MG63 (cell line): ENCODE measurements at regions not wholly inside any gene's neighbourhood (a gene's known extent, or its start where the extent isn't known, plus 50 kb on each side); places are given as distances from the start of the nearest gene placed in this dataset.
"Not testable (repeated sequence)": the region's sequence is repeated elsewhere in the genome, so short reads cannot be mapped to it uniquely, and the experiment has no call there.

Experiments
- DNase-seq: peaks from one replicate; pipeline ENCODE4 v3.0.0-alpha.2; 2020
- H3K27me3 ChIP-seq: fragments of 250-450 bp; sonication (Bioruptor Pico); 2 replicates; pipeline ENCODE4 v1.5.1; 2020; ENCODE audit warnings: mild to moderate bottlenecking, moderate library complexity
- H3K36me3 ChIP-seq: fragments of 250-450 bp; sonication (Bioruptor Pico); 2 replicates; pipeline ENCODE4 v1.5.1; 2020; ENCODE audit warnings: mild to moderate bottlenecking, moderate library complexity
- H3K4me3 ChIP-seq: fragments of 250-450 bp; sonication (Bioruptor Pico); 2 replicates; pipeline ENCODE4 v1.5.1; 2020; ENCODE audit warnings: mild to moderate bottlenecking, moderate library complexity
- H3K9me3 ChIP-seq: fragments of 250-450 bp; sonication (Bioruptor Pico); 2 replicates; pipeline ENCODE4 v1.5.1; 2020; ENCODE audit warnings: mild to moderate bottlenecking, moderate library complexity

GRCh38 chr20:55540486-55540885 is 464.8 kb downstream of the CBLN4 start:
- no peak for DNase-seq
- no peaks in the 10 kb centered on the region for H3K36me3 ChIP-seq
- no peak overlapping the region for H3K4me3 ChIP-seq
- no peaks in the 10 kb centered on the region for H3K27me3 ChIP-seq
- H3K9me3 ChIP-seq, result no peaks in the 10 kb centered on the region

GRCh38 chr20:55540013-55540412 is 465.3 kb downstream of the CBLN4 start:
- DNase-seq, result no peak
- H3K4me3 ChIP-seq, result no peak overlapping the region
- no peaks in the 10 kb centered on the region for H3K27me3 ChIP-seq
- no peaks in the 10 kb centered on the region for H3K9me3 ChIP-seq
- no peaks in the 10 kb centered on the region for H3K36me3 ChIP-seq

DNA sequence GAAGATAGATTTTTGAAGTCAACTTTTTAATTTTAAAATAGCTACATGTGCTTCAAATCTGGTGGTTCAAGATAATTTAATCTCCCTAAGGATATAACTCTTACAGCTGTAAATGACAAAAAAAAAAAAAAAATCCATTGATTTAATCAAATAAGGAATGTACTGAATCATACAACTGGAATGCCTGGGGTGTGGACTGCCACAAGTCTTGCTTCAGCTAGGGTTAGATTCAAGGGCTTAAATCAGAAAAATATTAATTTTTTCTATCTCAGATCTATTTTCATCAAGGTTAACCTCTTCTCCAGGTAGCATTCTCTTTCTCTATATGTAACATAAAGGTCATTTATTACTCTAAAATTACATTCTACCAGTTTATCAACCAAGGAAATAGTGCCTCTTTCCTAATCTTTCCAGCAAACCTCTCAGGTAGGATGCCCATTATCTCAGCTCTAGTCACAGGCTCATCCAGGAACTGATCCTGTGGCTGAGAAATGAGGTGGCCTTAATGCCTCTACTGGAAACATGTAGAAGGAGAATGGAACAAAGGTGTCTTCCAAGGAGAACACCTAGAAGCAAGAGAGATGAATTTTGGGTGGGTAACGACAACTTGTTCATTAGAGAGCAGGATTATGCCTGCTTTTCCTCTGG is 466.9 kb downstream of the CBLN4 start:
- DNase-seq, result no peak
- no peaks in the 10 kb centered on the region for H3K9me3 ChIP-seq
- no peaks in the 10 kb centered on the region for H3K36me3 ChIP-seq
- H3K27me3 ChIP-seq, result no peaks in the 10 kb centered on the region
- no peak overlapping the region for H3K4me3 ChIP-seq

- no peak for DNase-seq
- H3K27me3 ChIP-seq, result no peaks in the 10 kb centered on the region; the same call in 1 of the 2 replicates
- no peaks in the 10 kb centered on the region for H3K36me3 ChIP-seq
- no peak overlapping the region for H3K4me3 ChIP-seq
- H3K9me3 ChIP-seq, result no peaks in the 10 kb centered on the region
Measured at GRCh38 chr20:55535366-55535765, 470.0 kb downstream of the CBLN4 start.

GRCh38 chr20:55533632-55534031 is 471.7 kb downstream of the CBLN4 start:
- DNase-seq, result no peak
- Histone ChIP-seq H3K9me3 (no peaks in the 10 kb centered on the region), H3K4me3 (no peak overlapping the region), H3K27me3 (no peaks in the 10 kb centered on the region; the same call in 1 of the 2 replicates), H3K36me3 (no peaks in the 10 kb centered on the region)

GRCh38 chr20:55530763-55531162 is 474.6 kb downstream of the CBLN4 start:
- H3K27me3 ChIP-seq, result no peaks in the 10 kb centered on the region; the same call in 1 of the 2 replicates
- H3K36me3 ChIP-seq, result no peaks in the 10 kb centered on the region
- H3K9me3 ChIP-seq, result no peaks in the 10 kb centered on the region
- DNase-seq, result no peak
- no peak overlapping the region for H3K4me3 ChIP-seq

GRCh38 chr20:55528482-55528881 is 476.8 kb downstream of the CBLN4 start:
- Histone ChIP-seq H3K9me3 (no peaks in the 10 kb centered on the region), H3K36me3 (no peaks in the 10 kb centered on the region), H3K4me3 (no peak overlapping the region), H3K27me3 (peaks cover 2% of the 10 kb centered on the region; the same call in 1 of the 2 replicates)
- DNase-seq, result no peak

DNA sequence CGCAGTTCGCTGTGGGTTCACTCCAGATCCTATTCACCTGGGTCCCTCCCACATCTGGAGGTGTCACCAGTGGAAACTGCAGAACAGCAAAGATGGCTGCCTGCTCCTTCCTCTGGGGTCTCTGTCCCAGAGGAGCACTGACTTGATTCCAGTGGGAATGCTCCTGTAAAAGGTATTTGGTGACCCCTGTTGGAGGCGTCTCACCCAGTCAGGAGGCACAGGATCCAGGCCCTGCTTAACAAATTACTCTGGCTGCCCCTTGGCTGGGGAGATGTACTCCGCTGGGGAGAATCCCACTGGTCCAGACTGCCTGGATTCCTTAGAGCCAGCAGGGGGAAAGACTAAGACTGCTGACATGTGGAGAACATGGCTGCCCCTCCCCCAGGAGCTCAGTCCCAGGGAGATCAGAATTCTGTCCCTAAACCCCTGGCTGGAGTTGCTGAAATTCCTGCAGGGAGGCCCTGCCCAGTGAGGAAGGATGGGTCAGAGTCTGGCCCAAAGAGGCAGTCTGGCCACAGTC is 483.0 kb downstream of the CBLN4 start:
- H3K4me3 ChIP-seq, result no peak overlapping the region
- DNase-seq, result no peak
- no peaks in the 10 kb centered on the region for H3K9me3 ChIP-seq
- H3K27me3 ChIP-seq, result 0 out of 2 replicates have a peak, but pooled peaks cover 2% of the 10 kb centered on the region
- H3K36me3 ChIP-seq, result no peaks in the 10 kb centered on the region

DNA sequence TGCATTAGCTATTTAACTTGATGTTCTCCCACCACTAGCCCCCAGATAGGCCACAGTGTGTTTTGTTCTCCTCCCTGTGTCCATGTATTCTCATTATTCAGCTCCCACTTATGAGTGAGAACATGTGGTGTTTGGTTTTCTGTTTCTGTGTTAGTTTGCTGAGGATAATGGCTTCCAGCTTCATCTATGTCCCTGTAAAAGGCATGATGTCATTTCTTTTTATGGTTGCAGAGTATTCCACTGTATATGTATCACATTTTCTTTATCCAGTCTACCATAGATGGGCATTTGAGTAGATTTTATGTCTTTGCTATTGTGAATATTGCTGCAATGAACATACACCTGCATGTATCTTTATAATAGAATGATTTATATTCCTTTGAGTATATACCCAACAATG is 487.7 kb downstream of the CBLN4 start:
- H3K4me3 ChIP-seq, H3K9me3 ChIP-seq, DNase-seq, H3K36me3 ChIP-seq, H3K27me3 ChIP-seq: not testable (repeated sequence)

- DNase-seq, result no peak
- no peaks in the 10 kb centered on the region for H3K36me3 ChIP-seq
- H3K9me3 ChIP-seq, result no peaks in the 10 kb centered on the region
- no peak overlapping the region for H3K4me3 ChIP-seq
- H3K27me3 ChIP-seq, result no peaks in the 10 kb centered on the region
Measured at GRCh38 chr20:55515832-55516231, 489.5 kb downstream of the CBLN4 start.

DNA sequence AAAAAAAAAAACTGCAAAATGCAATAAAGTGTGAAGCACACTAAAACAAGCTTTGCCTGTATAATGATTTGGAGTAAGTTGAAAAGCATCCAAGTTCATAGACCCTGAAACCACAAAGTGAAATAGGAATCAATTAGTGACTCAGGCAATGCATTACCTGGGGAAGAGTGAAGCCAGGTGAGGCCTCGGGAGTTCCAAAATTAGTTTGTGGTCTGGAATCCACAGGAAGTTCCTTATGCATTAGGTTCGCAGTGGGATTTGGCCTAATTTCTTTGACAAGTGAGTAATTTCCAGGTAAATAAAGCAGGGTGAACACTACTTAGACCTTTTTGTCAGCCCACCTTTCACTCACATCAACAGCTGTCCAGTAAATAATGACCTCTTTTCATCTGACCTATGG is 490.8 kb downstream of the CBLN4 start:
- no peak overlapping the region for H3K4me3 ChIP-seq

DNA sequence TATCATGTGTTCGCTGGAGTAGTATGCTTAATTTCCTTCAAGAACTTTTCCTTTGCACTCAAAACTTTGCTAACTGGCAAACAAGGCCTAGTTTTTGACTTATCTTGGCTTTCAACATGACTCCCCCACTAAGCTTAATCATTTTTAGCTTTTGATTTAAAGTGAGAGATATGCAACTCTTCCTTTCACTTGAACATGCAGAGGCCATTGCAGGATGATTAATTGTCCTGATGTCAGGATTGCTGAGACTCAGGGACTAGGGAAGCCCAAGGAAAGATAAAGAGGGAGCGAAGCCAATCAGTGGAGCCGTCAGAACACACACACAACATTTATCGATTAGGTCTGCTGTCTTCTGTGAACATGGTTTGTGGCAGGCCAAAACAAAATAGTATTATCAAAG is 491.4 kb downstream of the CBLN4 start:
- DNase-seq, result no peak
- Histone ChIP-seq H3K36me3 (no peaks in the 10 kb centered on the region), H3K9me3 (no peaks in the 10 kb centered on the region), H3K27me3 (no peaks in the 10 kb centered on the region), H3K4me3 (no peak overlapping the region)

More for the DNA sequence above, 490.8 kb downstream of the CBLN4 start:
- Histone ChIP-seq H3K36me3 (no peaks in the 10 kb centered on the region), H3K9me3 (no peaks in the 10 kb centered on the region), H3K27me3 (no peaks in the 10 kb centered on the region)
- DNase-seq, result no peak

DNA sequence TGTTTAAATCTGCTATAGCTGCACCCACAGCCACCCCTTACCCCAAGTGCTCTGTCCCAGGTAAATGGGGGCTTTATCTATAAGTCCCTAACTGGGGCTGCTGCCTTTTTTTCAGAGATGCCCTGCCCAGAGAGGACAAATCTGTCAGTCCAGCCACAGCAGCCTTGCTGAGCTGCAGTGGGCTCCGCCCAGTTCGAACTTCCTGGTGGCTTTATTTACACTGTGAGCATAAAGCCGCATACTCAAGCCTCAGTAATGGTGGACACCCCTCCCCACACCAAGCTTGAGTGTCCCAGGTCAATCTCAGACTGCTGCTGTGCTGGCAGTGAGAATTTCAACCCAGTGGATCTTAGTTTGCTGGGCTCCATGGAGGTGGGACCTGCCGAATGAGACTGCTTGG is 505.2 kb downstream of the CBLN4 start:
- peaks cover 2% of the 10 kb centered on the region; the same call in 1 of the 2 replicates for H3K9me3 ChIP-seq
- peaks cover 4% of the 10 kb centered on the region; the same call in 1 of the 2 replicates for H3K27me3 ChIP-seq
- no peaks in the 10 kb centered on the region for H3K36me3 ChIP-seq
- DNase-seq, result no peak
- H3K4me3 ChIP-seq, result no peak overlapping the region

DNA sequence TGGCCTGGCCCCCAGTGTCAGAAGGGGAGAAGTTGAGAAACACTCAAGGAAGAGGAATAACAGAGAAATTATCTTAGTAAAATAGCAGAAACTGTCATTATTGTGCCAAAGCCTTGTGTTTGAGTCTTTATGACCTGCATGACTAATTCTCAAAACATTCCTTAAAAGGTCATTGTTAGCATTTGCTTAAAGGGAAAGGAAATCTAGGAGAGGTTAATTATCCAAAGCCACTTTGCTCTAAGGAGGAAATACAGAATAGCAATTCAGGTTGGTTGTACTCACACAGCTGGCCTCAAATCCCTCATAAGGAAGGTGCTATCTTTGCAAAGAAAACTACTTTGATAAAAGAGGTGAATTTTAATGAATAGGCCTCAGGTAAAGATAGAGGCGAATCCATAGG is 516.7 kb downstream of the CBLN4 start:
- no peaks in the 10 kb centered on the region for H3K27me3 ChIP-seq
- DNase-seq, result no peak
- no peaks in the 10 kb centered on the region for H3K36me3 ChIP-seq
- H3K4me3 ChIP-seq, result no peak overlapping the region
- no peaks in the 10 kb centered on the region for H3K9me3 ChIP-seq

DNA sequence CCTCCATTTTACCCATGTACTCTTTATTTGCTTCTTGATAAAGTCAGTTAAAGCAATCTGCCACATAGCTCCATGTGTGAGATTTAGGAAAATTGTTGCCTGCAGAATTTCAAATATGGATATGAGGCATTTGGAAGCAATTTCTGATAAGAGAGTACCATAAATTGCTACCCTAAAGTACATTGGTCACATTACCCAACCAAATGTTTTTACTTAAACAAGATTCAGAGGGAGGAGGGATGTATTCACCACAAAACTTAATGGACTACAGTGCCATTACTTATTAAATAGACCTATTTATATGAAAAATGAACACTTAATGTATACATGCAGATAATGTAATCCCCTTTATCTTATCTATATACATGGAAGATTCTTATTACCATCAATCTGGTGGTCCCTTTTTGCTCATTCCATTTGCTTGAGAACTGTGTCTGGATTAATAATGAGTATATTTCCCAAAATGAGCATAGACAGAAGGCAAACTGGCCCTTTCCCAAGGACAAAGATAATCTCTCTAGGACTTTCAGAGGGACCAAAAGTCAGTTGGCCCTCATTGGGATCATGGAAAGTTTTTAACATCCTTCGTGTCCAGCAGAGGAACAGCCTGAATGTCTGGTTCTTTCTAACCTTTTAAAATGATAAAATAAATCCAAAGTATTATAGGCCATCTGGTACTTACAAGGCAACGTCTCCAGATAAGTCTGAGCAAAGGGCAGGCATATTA is 526.4 kb downstream of the CBLN4 start:
- no peaks in the 10 kb centered on the region for H3K9me3 ChIP-seq
- no peak for DNase-seq
- H3K27me3 ChIP-seq, result peaks cover 9% of the 10 kb centered on the region
- H3K4me3 ChIP-seq, result no peak overlapping the region
- H3K36me3 ChIP-seq, result no peaks in the 10 kb centered on the region

DNA sequence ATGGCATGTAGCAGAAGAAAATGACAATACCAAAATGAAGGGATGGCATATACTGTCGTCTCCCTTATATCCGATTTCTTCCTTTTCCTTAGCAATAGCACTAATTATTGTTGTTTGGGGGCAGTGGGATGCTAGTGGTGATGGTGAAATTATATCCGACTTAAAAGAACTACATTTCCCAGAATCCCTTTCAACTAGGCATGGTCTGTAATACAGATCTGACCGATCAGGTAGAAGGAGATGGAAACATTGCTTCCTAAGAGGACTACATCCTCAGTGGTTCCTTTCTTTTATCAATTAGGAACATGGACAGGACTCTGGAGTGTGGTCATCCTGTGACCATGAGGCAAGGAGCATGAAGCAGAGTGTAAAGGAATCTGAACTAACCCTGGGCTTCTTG is 532.6 kb downstream of the CBLN4 start:
- no peak for DNase-seq
- H3K9me3 ChIP-seq, result no peaks in the 10 kb centered on the region
- H3K36me3 ChIP-seq, result no peaks in the 10 kb centered on the region
- no peak overlapping the region for H3K4me3 ChIP-seq
- H3K27me3 ChIP-seq, result peaks cover 5% of the 10 kb centered on the region

GRCh38 chr20:55471052-55472006 is 534.0 kb downstream of the CBLN4 start:
- Histone ChIP-seq H3K36me3 (no peaks in the 10 kb centered on the region), H3K4me3 (no peak overlapping the region), H3K27me3 (no peaks in the 10 kb centered on the region; the same call in 1 of the 2 replicates), H3K9me3 (no peaks in the 10 kb centered on the region)
- no peak for DNase-seq
